ENCODE measurements at regions not wholly inside any gene's neighbourhood (a gene's known extent, or its start where the extent isn't known, plus 50 kb on each side); places are given as distances from the start of the nearest gene placed in this dataset.

DNA sequence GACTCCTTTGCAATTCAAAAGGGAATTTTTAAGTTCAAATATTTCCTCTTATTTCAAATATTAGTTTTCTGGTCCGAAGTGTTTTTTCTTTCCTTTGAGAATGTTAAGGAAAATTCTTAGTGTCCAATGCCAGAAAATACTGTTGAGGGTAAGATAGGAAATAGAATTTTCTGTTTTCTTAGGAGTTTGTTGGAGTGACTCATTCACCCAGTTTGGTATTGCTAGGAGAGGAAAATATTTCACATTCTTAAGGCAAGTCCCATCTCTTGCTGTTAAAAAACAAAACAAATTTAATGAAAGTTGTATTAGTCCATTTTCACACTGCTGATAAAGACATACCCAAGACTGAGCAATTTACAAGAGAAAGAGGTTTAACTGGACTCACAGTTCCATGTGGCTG, 349.2 kb upstream of the ADAMTSL1 start:
- Histone ChIP-seq H3K9me3 (no peaks in the 10 kb centered on the region), H3K27ac (no peak overlapping the region), H3K27me3 (no peaks in the 10 kb centered on the region), H3K4me1 (no peaks in the 10 kb centered on the region), H3K36me3 (replicated peaks in 1 of 2; ENCODE audit: insufficient read depth in 1 of 2, low read depth in 2 of 2) (no peaks in the 10 kb centered on the region), H3K4me3 (no peak overlapping the region)
- WGBS, 2 donors, result 62 to 78% methylated on average over 1 of the region's 1 CpG
- intact Hi-C loops (cut with DNase I), result no loop called here
- TF ChIP-seq, protein P1, sequence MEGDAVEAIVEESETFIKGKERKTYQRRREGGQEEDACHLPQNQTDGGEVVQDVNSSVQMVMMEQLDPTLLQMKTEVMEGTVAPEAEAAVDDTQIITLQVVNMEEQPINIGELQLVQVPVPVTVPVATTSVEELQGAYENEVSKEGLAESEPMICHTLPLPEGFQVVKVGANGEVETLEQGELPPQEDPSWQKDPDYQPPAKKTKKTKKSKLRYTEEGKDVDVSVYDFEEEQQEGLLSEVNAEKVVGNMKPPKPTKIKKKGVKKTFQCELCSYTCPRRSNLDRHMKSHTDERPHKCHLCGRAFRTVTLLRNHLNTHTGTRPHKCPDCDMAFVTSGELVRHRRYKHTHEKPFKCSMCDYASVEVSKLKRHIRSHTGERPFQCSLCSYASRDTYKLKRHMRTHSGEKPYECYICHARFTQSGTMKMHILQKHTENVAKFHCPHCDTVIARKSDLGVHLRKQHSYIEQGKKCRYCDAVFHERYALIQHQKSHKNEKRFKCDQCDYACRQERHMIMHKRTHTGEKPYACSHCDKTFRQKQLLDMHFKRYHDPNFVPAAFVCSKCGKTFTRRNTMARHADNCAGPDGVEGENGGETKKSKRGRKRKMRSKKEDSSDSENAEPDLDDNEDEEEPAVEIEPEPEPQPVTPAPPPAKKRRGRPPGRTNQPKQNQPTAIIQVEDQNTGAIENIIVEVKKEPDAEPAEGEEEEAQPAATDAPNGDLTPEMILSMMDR (IDR thresholded peaks at IDR 0.05), result no peak
- TF ChIP-seq POLR2A (IDR thresholded peaks at IDR 0.05), result no peak
- no peak for DNase-seq
- no peak for ATAC-seq

DNA sequence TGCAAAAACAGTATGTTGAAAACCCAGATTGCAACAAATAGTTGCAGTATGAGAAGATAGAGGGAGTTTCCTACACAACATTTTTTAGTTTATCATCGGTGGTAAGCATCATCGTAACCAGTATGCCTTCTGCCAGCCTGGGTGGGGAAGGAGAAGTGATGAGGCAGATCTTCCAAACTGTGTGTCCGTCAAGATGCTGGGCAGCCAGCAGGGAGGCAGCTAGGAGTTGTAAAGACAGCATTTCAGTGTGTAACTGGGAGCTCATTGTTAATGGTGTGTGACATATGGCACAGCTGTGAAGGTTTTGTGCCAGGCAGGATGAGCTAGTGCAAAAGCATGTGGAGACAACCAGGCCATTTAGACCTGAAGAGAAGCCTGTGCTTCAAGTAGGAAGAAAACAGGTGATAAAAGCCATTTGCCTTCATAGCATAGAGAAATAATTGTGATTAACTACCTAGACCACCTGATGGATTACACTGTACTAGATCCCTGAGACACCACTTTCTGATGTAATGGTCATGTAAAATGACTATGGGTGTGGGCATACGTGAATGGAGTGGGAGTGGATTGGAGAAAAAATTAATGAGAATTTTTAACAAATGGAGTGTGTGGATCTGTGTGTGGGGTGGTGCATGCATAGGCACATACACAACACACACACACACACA, 347.0 kb upstream of the ADAMTSL1 start:
- no peak for DNase-seq
- Histone ChIP-seq H3K27ac (no peak overlapping the region), H3K36me3 (replicated peaks in 1 of 2; ENCODE audit: insufficient read depth in 1 of 2, low read depth in 2 of 2) (no peaks in the 10 kb centered on the region), H3K4me3 (no peak overlapping the region), H3K9me3 (no peaks in the 10 kb centered on the region), H3K4me1 (no peaks in the 10 kb centered on the region), H3K27me3 (no peaks in the 10 kb centered on the region)
- TF ChIP-seq, protein P1 (IDR thresholded peaks at IDR 0.05), result no peak
- no peak for TF ChIP-seq POLR2A (IDR thresholded peaks at IDR 0.05)
- intact Hi-C loops (cut with DNase I), result no loop called here
- WGBS, 2 donors, result 70 to 82% methylated on average over 4 of the region's 4 CpGs
- ATAC-seq, result no peak

DNA sequence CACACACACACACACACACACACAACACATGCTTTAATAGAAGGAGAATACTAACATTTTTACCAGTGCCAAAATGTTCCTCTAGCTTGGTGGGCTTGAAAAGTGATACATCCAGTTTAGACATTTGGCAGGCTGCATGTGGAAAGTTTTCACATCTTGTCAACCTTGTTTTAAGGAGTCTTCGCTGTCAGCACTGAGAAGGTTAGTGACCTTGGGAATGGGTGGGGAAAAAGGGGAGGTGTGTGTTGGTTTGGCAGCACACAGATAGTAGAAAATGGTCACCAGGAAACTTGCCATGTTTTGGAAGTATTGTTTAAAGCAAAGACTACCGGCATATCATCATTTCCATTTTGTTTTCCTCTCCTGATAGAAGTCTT, 346.5 kb upstream of the ADAMTSL1 start:
- Histone ChIP-seq H3K4me1 (no peaks in the 10 kb centered on the region), H3K9me3 (no peaks in the 10 kb centered on the region), H3K4me3 (no peak overlapping the region), H3K36me3 (replicated peaks in 1 of 2; ENCODE audit: insufficient read depth in 1 of 2, low read depth in 2 of 2) (no peaks in the 10 kb centered on the region), H3K27me3 (no peaks in the 10 kb centered on the region), H3K27ac (no peak overlapping the region)
- WGBS, 2 donors, result 56 to 59% methylated on average over 2 of the region's 2 CpGs
- TF ChIP-seq, protein P1 (IDR thresholded peaks at IDR 0.05), result no peak
- TF ChIP-seq POLR2A (IDR thresholded peaks at IDR 0.05), result no peak
- intact Hi-C loops (cut with DNase I), result no loop called here
- ATAC-seq, result no peak
- DNase-seq, result no peak

DNA sequence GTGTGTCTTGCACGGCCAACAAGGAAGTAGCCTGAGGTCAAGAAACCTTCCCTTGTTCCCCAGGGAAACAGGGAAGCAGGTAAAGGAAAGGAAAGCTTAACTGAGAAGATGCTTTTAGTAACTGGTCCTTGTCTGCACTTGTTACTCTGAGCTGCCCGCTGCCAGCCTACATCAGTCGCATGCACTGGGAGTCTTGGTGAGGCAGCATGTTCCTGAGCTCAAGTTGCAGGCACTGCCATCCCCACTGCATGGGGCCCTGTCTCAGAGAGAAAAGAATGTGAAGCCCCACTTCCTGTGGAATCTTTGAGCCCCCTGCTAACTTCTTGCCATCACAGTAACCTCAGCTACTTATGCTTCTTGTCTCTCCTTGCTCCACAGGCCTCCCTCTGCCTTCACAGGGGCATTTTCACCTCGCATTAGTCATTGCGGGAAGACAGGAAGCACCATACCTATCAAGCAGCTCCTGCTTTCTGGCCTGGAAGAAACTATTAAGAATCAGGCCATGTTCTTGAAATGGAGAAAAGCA, 344.1 kb upstream of the ADAMTSL1 start:
- no peak overlapping the region for H3K27ac ChIP-seq
- DNase-seq, result no peak
- intact Hi-C loops (cut with DNase I), result no loop called here
- WGBS, 2 donors, result 70 to 80% methylated on average over 5 of the region's 5 CpGs
- ATAC-seq, result no peak
- no peaks in the 10 kb centered on the region for H3K9me3 ChIP-seq
- no peak overlapping the region for H3K4me3 ChIP-seq
- TF ChIP-seq, protein P1 (IDR thresholded peaks at IDR 0.05), result no peak
- no peak for TF ChIP-seq POLR2A (IDR thresholded peaks at IDR 0.05)
- no peaks in the 10 kb centered on the region for H3K27me3 ChIP-seq
- H3K4me1 ChIP-seq, result no peaks in the 10 kb centered on the region
- no peaks in the 10 kb centered on the region for H3K36me3 ChIP-seq (replicated peaks in 1 of 2; ENCODE audit: insufficient read depth in 1 of 2, low read depth in 2 of 2)
